ENCODE measurements at regions not wholly inside any gene's neighbourhood (a gene's known extent, or its start where the extent isn't known, plus 50 kb on each side); places are given as distances from the start of the nearest gene placed in this dataset.
"Not testable (repeated sequence)": the region's sequence is repeated elsewhere in the genome, so short reads cannot be mapped to it uniquely, and the experiment has no call there.

GRCh38 chr7:25602730-25603426, 374.6 kb upstream of the NPVF start:
- TF ChIP-seq CTCF (IDR thresholded peaks at IDR 0.05); EZH2 (IDR thresholded peaks at IDR 0.05; ENCODE audit: borderline replicate concordance, insufficient read depth, low read depth, low read length, poor library complexity, severe bottlenecking): not testable (repeated sequence)
